CD4-positive, alpha-beta memory T cell (primary cell): ENCODE measurements at regions not wholly inside any gene's neighbourhood (a gene's known extent, or its start where the extent isn't known, plus 50 kb on each side); places are given as distances from the start of the nearest gene placed in this dataset.

Source experiments
- CTCF ChIA-PET: fragments of 350-600 bp; sonication (Branson Sonifier 250); formaldehyde crosslinking; loops from one replicate; lab custom pipeline; 2021; ENCODE audit warnings: inconsistent platforms; ENCODE audit not compliant: partially characterized antibody; lab: Charles Lee
- POLR2A ChIA-PET: fragments of 350-600 bp; sonication (Branson Sonifier 250); formaldehyde crosslinking; loops from one replicate; lab custom pipeline; 2021; ENCODE audit not compliant: partially characterized antibody; lab: Charles Lee
- DNase-seq, 5 donors: peaks; one replicate each; pipeline versions ENCODE4 v3.0.0 to v3.0.0-alpha.2; 2020 to 2022; ENCODE audit warnings: mixed read lengths in 1 of 5
- H3K27ac ChIP-seq: one replicate; pipeline ENCODE4 v1.7.0; 2013; ENCODE audit warnings: low read depth, low read length
- H3K27me3 ChIP-seq: 2 replicates; pipeline ENCODE4 v1.7.0; 2013; ENCODE audit warnings: mild to moderate bottlenecking, low read length, moderate library complexity; ENCODE audit not compliant: insufficient read depth
- H3K36me3 ChIP-seq: 2 replicates; pipeline ENCODE4 v1.7.0; 2013; ENCODE audit warnings: mild to moderate bottlenecking, low read length, moderate library complexity; ENCODE audit not compliant: insufficient read depth
- H3K4me1 ChIP-seq: 2 replicates; pipeline ENCODE4 v1.7.0; 2013; ENCODE audit warnings: mild to moderate bottlenecking, low read length, moderate library complexity; ENCODE audit not compliant: insufficient read depth
- H3K4me3 ChIP-seq, 2 donors: one replicate each; pipeline ENCODE4 v1.7.0; 2013; ENCODE audit warnings: low read length in 2 of 2, mild to moderate bottlenecking in 1 of 2
- H3K9me3 ChIP-seq, 2 donors: one replicate each; pipeline ENCODE4 v1.7.0; 2013; ENCODE audit warnings: low read length in 2 of 2, control low read depth in 1 of 2; ENCODE audit not compliant: control insufficient read depth in 1 of 2
- H3K27ac Mint-ChIP-seq, 7 donors: one replicate each; pipeline ENCODE4 v1.8.0; 2020 to 2021; ENCODE audit warnings: mixed read lengths in 7 of 7, mild to moderate bottlenecking in 6 of 7, inconsistent platforms in 3 of 7, moderate library complexity in 3 of 7
- H3K27me3 Mint-ChIP-seq, 2 donors: one replicate each; pipeline ENCODE4 v1.8.0; 2020 to 2021; ENCODE audit warnings: mixed read lengths in 2 of 2
- H3K36me3 Mint-ChIP-seq, 2 donors: one replicate each; pipeline ENCODE4 v1.8.0; 2020 to 2021; ENCODE audit warnings: mixed read lengths in 2 of 2, inconsistent platforms in 1 of 2, mild to moderate bottlenecking in 1 of 2
- H3K4me1 Mint-ChIP-seq, 4 donors: one replicate each; pipeline ENCODE4 v1.8.0; 2020 to 2021; ENCODE audit warnings: mixed read lengths in 4 of 4, mild to moderate bottlenecking in 1 of 4
- H3K4me3 Mint-ChIP-seq, 8 donors: one replicate each; pipeline ENCODE4 v1.8.0; 2020 to 2021; ENCODE audit warnings: mixed read lengths in 8 of 8, mild to moderate bottlenecking in 7 of 8, moderate library complexity in 6 of 8, inconsistent platforms in 3 of 8
- H3K9me3 Mint-ChIP-seq, 8 donors: one replicate each; pipeline ENCODE4 v1.8.0; 2020 to 2021; ENCODE audit warnings: mixed read lengths in 8 of 8, mild to moderate bottlenecking in 5 of 8, inconsistent platforms in 3 of 8, moderate library complexity in 1 of 8
- intact Hi-C: fragments of 100-400 bp; cut with micrococcal nuclease; formaldehyde crosslinking; loops from one replicate; pipeline ENCODE4 v1.15.1; 2023

DNA sequence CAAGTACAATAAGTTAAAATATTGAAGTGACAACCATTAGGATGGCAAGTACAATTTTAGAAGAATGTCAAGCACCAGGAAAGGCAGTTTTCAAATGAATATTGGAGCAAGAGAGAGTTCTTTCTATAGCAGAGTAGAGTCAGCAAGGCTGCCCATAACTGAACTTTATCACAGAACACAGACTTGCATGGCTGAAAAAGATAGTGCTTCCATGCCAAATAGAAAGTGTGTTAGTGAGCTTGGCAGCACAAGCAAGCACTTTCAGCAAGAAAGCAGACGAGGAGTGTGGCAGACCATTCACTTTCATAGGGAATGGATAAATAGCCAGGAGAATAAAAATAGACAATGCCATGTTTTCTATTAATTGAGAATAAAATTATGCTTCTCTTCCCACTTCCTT lies 647.0 kb upstream of the MGAT4C start:
- intact Hi-C loops, result no loop called here
- Histone ChIP-seq H3K9me3 (no peaks in the 10 kb centered on the region), H3K27ac (no peak overlapping the region), H3K4me1 (no peaks in the 10 kb centered on the region), H3K36me3 (no peaks in the 10 kb centered on the region), H3K27me3 (no peaks in the 10 kb centered on the region), H3K4me3 (no peak overlapping the region)
- H3K36me3 Mint-ChIP-seq, result no peaks in the 10 kb centered on the region
- ChIA-PET CTCF (no interaction called here), POLR2A (no interaction called here)
- H3K27ac Mint-ChIP-seq, result no peak overlapping the region
- H3K4me3 Mint-ChIP-seq, result no peak overlapping the region
- H3K4me1 Mint-ChIP-seq, result no peaks in the 10 kb centered on the region
- DNase-seq, result no peak
- no peaks in the 10 kb centered on the region for H3K27me3 Mint-ChIP-seq
- H3K9me3 Mint-ChIP-seq, result peaks cover 0 to 10% (median 0%) of the 10 kb centered on the region in 8 donors

DNA sequence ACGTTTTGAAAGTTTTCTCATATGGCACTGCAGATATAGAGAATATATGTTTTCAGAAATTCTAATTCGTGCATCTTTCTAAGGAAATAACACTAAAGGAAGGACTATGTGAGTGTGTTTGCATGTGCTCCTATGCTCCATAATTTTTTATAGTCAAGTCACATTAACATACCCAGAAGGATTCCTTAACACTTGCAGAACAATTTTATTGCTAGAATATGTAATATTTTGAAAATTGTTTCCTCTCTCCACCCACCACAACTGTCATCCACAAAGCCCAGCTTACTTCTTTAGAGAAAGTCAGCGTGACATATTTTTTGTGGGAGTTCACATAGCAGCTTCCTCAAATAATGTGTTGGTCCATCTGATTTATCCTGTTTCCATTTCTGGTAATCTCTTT lies 604.6 kb upstream of the MGAT4C start:
- H3K4me1 Mint-ChIP-seq, result no peaks in the 10 kb centered on the region
- H3K27ac Mint-ChIP-seq, result no peak overlapping the region
- no peak for DNase-seq
- H3K4me3 Mint-ChIP-seq, result no peak overlapping the region
- no peaks in the 10 kb centered on the region for H3K27me3 Mint-ChIP-seq
- no peaks in the 10 kb centered on the region for H3K36me3 Mint-ChIP-seq
- Histone ChIP-seq H3K27me3 (no peaks in the 10 kb centered on the region), H3K36me3 (no peaks in the 10 kb centered on the region), H3K27ac (no peak overlapping the region), H3K4me1 (no peaks in the 10 kb centered on the region), H3K9me3 (no peaks in the 10 kb centered on the region), H3K4me3 (no peak overlapping the region)
- intact Hi-C loops, result loop anchor here (1.0 kb wide), 1 partner anchor 12 kb away; no protein-coding TSS in a partner anchor
- ChIA-PET POLR2A (no interaction called here), CTCF (no interaction called here)
- peaks cover 0 to 8% (median 3%) of the 10 kb centered on the region in 8 donors for H3K9me3 Mint-ChIP-seq

- Mint-ChIP-seq H3K36me3 (no peaks in the 10 kb centered on the region), H3K9me3 (peaks cover 0 to 3% (median under 1%) of the 10 kb centered on the region in 8 donors), H3K4me1 (no peaks in the 10 kb centered on the region), H3K4me3 (no peak overlapping the region), H3K27me3 (no peaks in the 10 kb centered on the region), H3K27ac (no peak overlapping the region)
- ChIA-PET CTCF (no interaction called here), POLR2A (no interaction called here)
- H3K27me3 ChIP-seq, result no peaks in the 10 kb centered on the region
- intact Hi-C loops, result no loop called here
- no peak for DNase-seq
- H3K36me3 ChIP-seq, result no peaks in the 10 kb centered on the region
- no peaks in the 10 kb centered on the region for H3K4me1 ChIP-seq
- H3K27ac ChIP-seq, result no peak overlapping the region
- H3K9me3 ChIP-seq, result no peaks in the 10 kb centered on the region
- no peak overlapping the region for H3K4me3 ChIP-seq
These were observed 596.3 kb upstream of the MGAT4C start for GRCh38 chr12:86852451-86852850.

GRCh38 chr12:86838711-86839110 lies 582.5 kb upstream of the MGAT4C start:
- Mint-ChIP-seq H3K27me3 (no peaks in the 10 kb centered on the region), H3K27ac (no peak overlapping the region), H3K4me3 (no peak overlapping the region), H3K36me3 (no peaks in the 10 kb centered on the region), H3K4me1 (no peaks in the 10 kb centered on the region), H3K9me3 (peaks cover 0 to 7% (median under 1%) of the 10 kb centered on the region in 8 donors)
- Histone ChIP-seq H3K27ac (no peak overlapping the region), H3K27me3 (no peaks in the 10 kb centered on the region), H3K9me3 (no peaks in the 10 kb centered on the region), H3K4me1 (no peaks in the 10 kb centered on the region), H3K36me3 (no peaks in the 10 kb centered on the region), H3K4me3 (no peak overlapping the region)
- CTCF ChIA-PET, result no interaction called here
- POLR2A ChIA-PET, result no interaction called here
- DNase-seq, result no peak
- intact Hi-C loops, result no loop called here

DNA sequence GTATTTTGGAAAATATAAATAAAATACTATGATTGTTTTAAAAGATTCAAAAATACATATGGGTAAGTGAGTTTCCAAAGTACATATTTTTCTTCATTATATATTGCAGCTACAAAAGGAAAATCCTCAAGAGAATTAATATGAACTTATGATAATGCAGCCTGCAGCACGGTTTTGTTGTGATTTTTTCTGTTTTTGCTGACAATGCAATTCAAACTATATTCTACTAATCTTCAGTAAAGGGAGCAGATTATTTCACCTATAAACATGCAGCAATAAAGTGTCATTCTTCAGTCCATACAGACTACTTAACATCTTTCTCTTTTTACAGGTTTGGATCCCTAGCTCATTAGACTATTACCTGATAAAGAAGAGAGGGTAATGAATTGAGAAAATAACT lies 582.1 kb upstream of the MGAT4C start:
- Histone ChIP-seq H3K4me3 (no peak overlapping the region), H3K27ac (no peak overlapping the region), H3K4me1 (no peaks in the 10 kb centered on the region), H3K36me3 (no peaks in the 10 kb centered on the region), H3K9me3 (no peaks in the 10 kb centered on the region), H3K27me3 (no peaks in the 10 kb centered on the region)
- Mint-ChIP-seq H3K4me3 (no peak overlapping the region), H3K36me3 (no peaks in the 10 kb centered on the region), H3K4me1 (no peaks in the 10 kb centered on the region), H3K27me3 (no peaks in the 10 kb centered on the region), H3K9me3 (peaks cover 0 to 9% (median 0%) of the 10 kb centered on the region in 8 donors), H3K27ac (no peak overlapping the region)
- intact Hi-C loops, result no loop called here
- DNase-seq, result no peak
- POLR2A ChIA-PET, result no interaction called here
- CTCF ChIA-PET, result no interaction called here

DNA sequence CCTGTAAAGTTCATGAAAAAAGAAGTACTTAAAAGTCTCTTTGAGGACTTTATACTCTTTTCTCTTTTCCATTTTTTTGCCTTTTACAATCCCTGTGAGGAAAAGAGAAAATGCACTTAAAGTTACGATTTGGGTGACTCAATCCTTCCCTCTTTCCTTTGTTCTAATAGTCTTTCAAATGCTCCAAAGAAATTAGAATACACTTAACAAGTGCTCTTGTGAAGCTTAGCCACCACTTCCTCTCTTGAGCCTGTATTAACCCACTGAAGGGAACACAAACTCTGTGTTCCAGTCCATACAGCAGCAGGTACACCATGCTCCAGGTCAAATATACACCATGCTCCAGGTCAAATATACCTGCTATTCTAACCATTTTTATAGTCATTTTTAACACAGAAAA lies 581.1 kb upstream of the MGAT4C start:
- H3K9me3 Mint-ChIP-seq, result peaks cover 0 to 9% (median 0%) of the 10 kb centered on the region in 8 donors
- no peaks in the 10 kb centered on the region for H3K36me3 ChIP-seq
- DNase-seq, result no peak
- no peak overlapping the region for H3K27ac Mint-ChIP-seq
- no peaks in the 10 kb centered on the region for H3K27me3 Mint-ChIP-seq
- H3K9me3 ChIP-seq, result no peaks in the 10 kb centered on the region
- H3K27me3 ChIP-seq, result no peaks in the 10 kb centered on the region
- H3K4me1 Mint-ChIP-seq, result no peaks in the 10 kb centered on the region
- no peak overlapping the region for H3K4me3 ChIP-seq
- ChIA-PET CTCF (no interaction called here), POLR2A (no interaction called here)
- intact Hi-C loops, result no loop called here
- no peaks in the 10 kb centered on the region for H3K36me3 Mint-ChIP-seq
- H3K4me1 ChIP-seq, result no peaks in the 10 kb centered on the region
- H3K27ac ChIP-seq, result no peak overlapping the region
- H3K4me3 Mint-ChIP-seq, result no peak overlapping the region

- no peak for DNase-seq
- H3K36me3 Mint-ChIP-seq, result no peaks in the 10 kb centered on the region
- no peak overlapping the region for H3K4me3 ChIP-seq
- peaks cover 0 to 6% (median 2%) of the 10 kb centered on the region in 8 donors for H3K9me3 Mint-ChIP-seq
- H3K27ac ChIP-seq, result no peak overlapping the region
- no peaks in the 10 kb centered on the region for H3K27me3 ChIP-seq
- intact Hi-C loops, result no loop called here
- CTCF ChIA-PET, result no interaction called here
- POLR2A ChIA-PET, result no interaction called here
- no peaks in the 10 kb centered on the region for H3K27me3 Mint-ChIP-seq
- H3K27ac Mint-ChIP-seq, result no peak overlapping the region
- H3K9me3 ChIP-seq, result no peaks in the 10 kb centered on the region
- no peaks in the 10 kb centered on the region for H3K4me1 Mint-ChIP-seq
- no peak overlapping the region for H3K4me3 Mint-ChIP-seq
- no peaks in the 10 kb centered on the region for H3K36me3 ChIP-seq
- H3K4me1 ChIP-seq, result no peaks in the 10 kb centered on the region
These were observed 578.0 kb upstream of the MGAT4C start for GRCh38 chr12:86834217-86834616.

DNA sequence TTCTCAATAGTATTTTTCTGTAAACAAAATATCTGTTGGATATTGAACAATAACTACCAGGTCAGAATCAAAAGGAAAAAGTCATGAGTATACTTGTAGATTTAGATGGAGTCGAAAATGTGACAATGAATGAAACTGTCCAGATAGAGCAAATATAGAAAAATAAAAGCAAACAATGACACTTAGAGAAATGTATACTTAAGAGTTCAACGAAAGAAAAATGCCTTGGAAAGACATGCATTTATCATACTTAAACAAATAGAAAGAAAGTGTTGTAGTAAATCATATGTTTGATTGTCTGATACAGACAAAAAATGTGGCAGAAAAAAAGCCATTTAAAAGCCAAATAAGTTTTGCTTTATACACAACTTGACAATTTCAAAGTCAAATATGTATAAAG lies 571.2 kb upstream of the MGAT4C start:
- ChIA-PET CTCF (no interaction called here), POLR2A (no interaction called here)
- H3K4me1 Mint-ChIP-seq, result no peaks in the 10 kb centered on the region
- Histone ChIP-seq H3K36me3 (no peaks in the 10 kb centered on the region), H3K27ac (no peak overlapping the region), H3K27me3 (no peaks in the 10 kb centered on the region), H3K4me3 (no peak overlapping the region), H3K4me1 (no peaks in the 10 kb centered on the region), H3K9me3 (no peaks in the 10 kb centered on the region)
- intact Hi-C loops, result no loop called here
- H3K4me3 Mint-ChIP-seq, result no peak overlapping the region
- no peaks in the 10 kb centered on the region for H3K27me3 Mint-ChIP-seq
- no peak for DNase-seq
- no peaks in the 10 kb centered on the region for H3K36me3 Mint-ChIP-seq
- H3K9me3 Mint-ChIP-seq, result peaks cover 0 to 4% (median 2%) of the 10 kb centered on the region in 8 donors
- H3K27ac Mint-ChIP-seq, result no peak overlapping the region
